GM18867 (cell line): ENCODE measurements at regions not wholly inside any gene's neighbourhood (a gene's known extent, or its start where the extent isn't known, plus 50 kb on each side); places are given as distances from the start of the nearest gene placed in this dataset.
"Not testable (repeated sequence)": the region's sequence is repeated elsewhere in the genome, so short reads cannot be mapped to it uniquely, and the experiment has no call there.

Source experiments
- ATAC-seq: cut with Tn5 transposase; IDR thresholded peaks from one replicate; pipeline ENCODE4 v1.9.1; 2021; ENCODE audit warnings: mild to moderate bottlenecking, moderate library complexity; ENCODE audit not compliant: unreplicated experiment

DNA sequence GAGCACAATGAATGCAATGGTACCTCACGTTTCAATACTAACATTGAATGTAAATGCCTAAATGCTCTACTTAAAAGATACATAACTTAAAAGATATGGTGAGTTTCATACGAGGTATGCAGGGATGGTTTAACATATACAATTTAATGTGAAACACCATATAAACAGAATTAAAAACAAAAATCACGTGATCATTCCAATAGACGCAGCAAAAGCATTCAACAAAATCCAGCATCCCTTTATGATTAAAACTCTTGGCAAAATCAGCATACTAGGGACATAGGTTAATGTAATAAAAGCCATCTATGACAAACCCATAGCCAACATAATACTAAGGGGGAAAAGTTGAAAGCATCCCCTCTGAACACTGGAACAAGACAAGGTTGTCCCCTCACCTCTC is 845.7 kb downstream of the SLC16A7 start:
- no peak for ATAC-seq

GRCh38 chr12:60451457-60451856 is 855.6 kb downstream of the SLC16A7 start:
- no peak for ATAC-seq

GRCh38 chr12:60465060-60465459 is 869.2 kb downstream of the SLC16A7 start:
- no peak for ATAC-seq

GRCh38 chr12:60468546-60468945 is 872.7 kb downstream of the SLC16A7 start:
- ATAC-seq = no peak

GRCh38 chr12:60475825-60476224 is 880.0 kb downstream of the SLC16A7 start:
- no peak for ATAC-seq

- ATAC-seq = no peak
These were observed 891.5 kb downstream of the SLC16A7 start for GRCh38 chr12:60487284-60487683.

DNA sequence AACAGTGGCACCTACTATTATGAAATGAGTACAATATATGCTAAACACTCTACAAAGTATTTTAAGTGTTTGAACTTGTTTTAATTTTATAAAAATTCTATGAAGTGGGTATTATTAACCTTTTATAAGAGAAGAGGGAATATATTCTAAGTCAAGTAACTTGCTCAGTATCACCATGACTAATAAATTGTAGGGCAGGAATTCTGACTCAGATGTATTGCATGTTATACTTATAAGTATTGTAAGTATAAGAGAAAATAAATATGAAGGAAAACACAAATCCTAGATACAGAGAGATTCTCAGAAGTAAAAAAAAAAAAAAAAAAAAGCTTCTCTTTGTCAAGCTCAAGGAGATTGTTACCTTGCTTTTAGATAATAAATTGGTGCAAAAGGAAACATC is 893.2 kb downstream of the SLC16A7 start:
- ATAC-seq = no peak

DNA sequence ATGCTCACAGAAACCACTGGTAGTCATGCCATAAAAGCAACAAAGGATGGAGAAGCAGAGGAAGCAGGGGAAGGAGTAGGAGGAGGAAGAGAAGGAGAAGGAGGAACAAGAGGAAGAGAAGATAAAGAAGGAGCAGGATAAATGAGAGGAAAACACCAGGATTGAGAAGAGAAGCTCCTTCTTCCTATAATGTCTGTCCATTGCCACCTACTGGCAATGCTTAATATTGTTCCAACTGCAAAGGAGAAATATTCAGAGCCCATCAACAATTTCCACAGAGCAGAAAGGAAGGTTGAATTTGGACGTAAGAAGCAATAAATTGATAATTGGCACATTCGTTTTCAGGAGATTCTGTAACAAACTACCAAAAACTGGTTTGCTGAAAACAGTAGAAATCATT is 898.4 kb downstream of the SLC16A7 start:
- ATAC-seq = no peak

GRCh38 chr12:60498656-60499055 is 902.8 kb downstream of the SLC16A7 start:
- no peak for ATAC-seq

GRCh38 chr12:60501124-60501729 is 905.4 kb downstream of the SLC16A7 start:
- no peak for ATAC-seq

GRCh38 chr12:60522684-60523400 is 927.0 kb downstream of the SLC16A7 start:
- no peak for ATAC-seq

DNA sequence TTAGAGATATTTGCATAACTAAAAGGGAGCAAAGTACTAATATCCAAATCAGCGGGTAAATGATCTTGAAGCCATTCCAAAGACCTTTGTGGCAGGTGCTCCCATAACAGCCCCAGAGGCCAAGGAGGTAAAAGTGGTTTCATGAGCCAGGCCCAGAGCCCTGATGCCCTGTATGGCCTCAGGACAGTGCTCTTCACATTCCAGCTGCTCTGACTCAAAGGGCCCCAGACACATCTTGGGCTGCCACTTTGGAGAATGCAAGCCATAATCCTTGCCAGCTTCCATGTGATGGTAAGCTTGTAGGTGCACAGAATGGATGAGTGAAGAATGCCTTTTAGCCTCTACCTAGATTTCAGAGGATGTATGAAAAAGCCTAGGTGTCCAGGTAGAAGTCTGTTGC is 933.4 kb downstream of the SLC16A7 start:
- ATAC-seq = no peak

DNA sequence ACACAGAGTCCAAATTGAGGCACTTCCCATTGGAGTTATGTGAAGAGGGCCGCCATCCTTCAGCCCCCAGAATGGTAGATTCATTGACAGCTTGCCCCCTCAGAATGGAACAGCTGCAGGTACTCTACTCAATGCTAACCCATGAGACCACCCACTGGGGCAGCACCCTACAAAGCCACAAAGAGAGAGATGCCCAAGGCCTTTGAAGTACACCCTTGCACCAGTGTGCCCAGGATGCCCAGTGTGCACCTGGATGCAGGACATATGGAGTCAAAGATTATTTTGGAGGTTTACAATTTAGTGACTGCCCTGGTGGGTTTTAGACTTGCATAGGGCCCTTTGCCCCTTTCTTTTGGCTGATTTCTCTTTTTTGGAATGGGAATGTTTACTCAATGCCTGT is 933.9 kb downstream of the SLC16A7 start:
- ATAC-seq = no peak

- no peak for ATAC-seq
These were observed 939.5 kb downstream of the SLC16A7 start for GRCh38 chr12:60535363-60535762.

- ATAC-seq = peak; percentile 77
These were observed 943.8 kb downstream of the SLC16A7 start for GRCh38 chr12:60539592-60539991.

- no peak for ATAC-seq
These were observed 973.1 kb downstream of the SLC16A7 start for GRCh38 chr12:60568914-60569313.

- ATAC-seq = no peak
These were observed 981.8 kb downstream of the SLC16A7 start for GRCh38 chr12:60577607-60578006.

DNA sequence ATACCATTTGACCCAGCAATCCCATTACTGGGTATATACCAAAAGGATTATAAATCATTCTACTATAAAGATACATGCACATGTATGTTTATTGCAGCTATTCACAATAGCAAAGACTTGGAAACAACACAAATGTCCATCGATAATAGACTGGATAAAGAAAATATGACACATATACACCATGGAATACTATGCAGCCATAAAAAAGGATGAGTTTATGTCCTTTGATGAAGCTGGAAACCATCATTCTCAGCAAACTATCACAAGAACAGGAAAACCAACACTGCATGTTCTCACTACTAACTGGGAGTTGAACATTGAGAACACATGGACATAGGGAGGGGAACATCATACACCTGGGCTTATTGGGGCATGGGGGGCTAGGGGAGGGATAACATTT is 991.8 kb downstream of the SLC16A7 start:
- ATAC-seq = not testable (repeated sequence)

DNA sequence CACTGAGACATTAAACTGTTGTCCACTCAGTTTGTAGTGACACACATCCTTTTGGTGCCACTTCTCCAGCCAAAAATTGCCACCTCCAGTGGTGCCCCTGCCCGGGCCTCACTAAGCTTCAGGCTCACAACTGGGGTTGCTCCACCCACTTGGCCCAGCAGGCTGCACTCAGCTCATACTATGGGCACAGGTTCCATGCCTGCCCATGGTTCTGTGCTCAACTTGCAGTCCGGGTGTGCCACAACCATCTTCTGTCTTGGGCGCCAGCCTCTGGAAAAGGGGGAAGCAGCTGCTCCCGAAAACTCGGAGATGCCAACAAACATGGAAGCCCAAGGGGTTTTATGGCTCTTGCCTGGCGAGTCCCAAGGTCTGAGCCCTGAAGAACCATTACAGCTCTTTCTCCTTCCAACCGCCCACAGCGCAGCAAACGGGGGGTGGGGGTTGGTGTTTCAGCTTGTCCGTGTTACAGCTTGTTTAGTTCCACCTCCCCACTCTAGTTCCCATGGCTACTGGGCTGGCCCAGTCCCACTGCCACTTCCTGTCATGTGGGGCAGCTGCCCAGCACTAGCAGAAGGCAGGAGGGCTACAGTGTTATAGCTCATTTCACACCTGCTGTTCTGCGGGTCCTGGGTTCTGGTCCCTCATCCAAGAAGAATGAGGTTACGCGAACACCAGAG is 998.3 kb downstream of the SLC16A7 start:
- no peak for ATAC-seq

GRCh38 chr12:60602601-60603000 is 1006.8 kb downstream of the SLC16A7 start:
- ATAC-seq = no peak

- not testable (repeated sequence) for ATAC-seq
These were observed 1007.6 kb downstream of the SLC16A7 start for GRCh38 chr12:60603475-60603874.

DNA sequence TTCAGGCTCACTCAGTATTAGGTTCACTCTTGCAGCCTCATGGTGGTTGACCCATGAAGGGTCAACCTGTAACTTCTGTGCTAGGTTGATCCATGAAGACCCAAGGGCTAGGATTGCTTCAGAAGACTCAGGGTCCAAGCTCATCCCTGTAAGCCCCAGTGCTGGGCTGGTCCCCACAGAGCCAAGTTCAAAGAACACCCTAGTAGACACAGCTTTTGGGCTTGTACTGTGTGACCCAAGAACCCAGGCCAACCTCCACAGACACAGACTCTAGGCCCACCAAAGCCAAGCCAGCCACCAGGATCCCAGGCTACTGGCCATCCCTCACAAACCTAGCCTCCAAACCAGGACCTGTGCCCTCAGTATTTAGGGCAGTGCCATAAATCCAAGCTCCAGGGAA is 1020.6 kb downstream of the SLC16A7 start:
- ATAC-seq = no peak
